Brain pericyte (primary cell): ENCODE measurements at regions not wholly inside any gene's neighbourhood (a gene's known extent, or its start where the extent isn't known, plus 50 kb on each side); places are given as distances from the start of the nearest gene placed in this dataset.

ENCODE experiments used
- DNase-seq: peaks from one replicate; pipeline ENCODE4 v3.0.0-alpha.2; 2012; ENCODE audit warnings: low read depth, low spot score

DNA sequence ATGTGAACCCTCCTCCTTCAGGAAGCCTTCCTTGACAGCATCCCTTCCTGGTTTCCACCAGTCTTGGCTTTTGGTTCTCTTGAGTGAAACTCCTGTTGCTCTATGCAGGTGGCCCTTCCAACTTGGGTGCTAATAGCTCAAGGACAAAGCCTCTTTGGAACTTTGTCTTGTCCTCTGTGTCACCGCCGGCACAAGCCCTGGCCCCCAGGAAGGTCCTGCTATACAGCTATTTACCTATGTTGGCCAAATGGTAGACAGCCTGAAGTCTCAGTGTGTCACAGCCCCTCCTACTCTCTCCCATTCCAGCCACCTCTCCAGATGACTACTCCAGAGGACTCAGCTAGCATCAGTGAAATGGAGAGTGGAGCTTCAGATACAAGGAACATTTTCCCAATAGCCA, 94.7 kb upstream of the ZNF618 start:
- no peak for DNase-seq

GRCh38 chr9:113781896-113782295, 94.2 kb upstream of the ZNF618 start:
- no peak for DNase-seq

- DNase-seq = no peak
These were observed 92.6 kb upstream of the ZNF618 start for GRCh38 chr9:113783475-113783874.

DNA sequence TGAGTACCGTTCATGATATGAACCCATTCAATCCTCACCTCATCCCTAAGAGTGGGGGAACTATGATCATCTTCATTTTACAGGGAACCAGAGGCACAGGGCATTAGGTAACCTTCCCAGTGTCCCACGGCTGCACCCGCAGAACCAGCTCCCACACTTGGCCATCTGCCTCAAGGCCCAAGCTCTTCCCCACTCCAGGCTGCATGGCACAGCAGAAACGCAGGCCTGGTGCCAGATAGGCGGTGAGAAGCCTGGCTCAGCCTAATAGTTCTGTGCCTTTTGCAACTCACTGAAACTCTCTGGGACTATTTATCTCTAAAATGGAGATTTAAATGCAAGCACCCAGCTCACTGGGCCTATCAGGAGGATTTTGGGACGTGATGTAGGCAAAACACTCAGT, 90.8 kb upstream of the ZNF618 start:
- no peak for DNase-seq

GRCh38 chr9:113786071-113786470, 90.0 kb upstream of the ZNF618 start:
- no peak for DNase-seq

- DNase-seq = no peak
These were observed 88.2 kb upstream of the ZNF618 start for GRCh38 chr9:113787871-113788270.

GRCh38 chr9:113788616-113789330, 87.3 kb upstream of the ZNF618 start:
- no peak for DNase-seq

DNA sequence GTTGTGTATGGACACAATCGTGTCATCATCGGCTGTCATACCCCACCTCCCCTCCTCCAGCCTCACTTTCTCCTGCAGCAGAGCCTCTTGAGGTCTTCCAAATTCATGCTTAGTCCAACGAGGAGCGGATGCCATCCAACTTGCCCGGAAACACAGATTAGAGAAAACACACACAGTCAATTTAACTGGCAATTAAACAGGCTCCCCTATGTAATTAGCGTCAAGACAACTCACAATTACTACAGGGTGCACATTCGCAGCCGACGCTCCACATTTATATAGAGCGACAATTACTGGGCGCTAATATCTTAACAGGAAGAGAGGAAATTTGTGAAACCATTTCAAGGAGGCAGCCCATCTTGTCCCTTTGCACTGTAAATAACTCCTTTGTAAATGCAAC, 86.0 kb upstream of the ZNF618 start:
- DNase-seq = no peak

- no peak for DNase-seq
These were observed 82.6 kb upstream of the ZNF618 start for GRCh38 chr9:113793558-113793957.

- no peak for DNase-seq
These were observed 81.4 kb upstream of the ZNF618 start for GRCh38 chr9:113794721-113795120.

DNA sequence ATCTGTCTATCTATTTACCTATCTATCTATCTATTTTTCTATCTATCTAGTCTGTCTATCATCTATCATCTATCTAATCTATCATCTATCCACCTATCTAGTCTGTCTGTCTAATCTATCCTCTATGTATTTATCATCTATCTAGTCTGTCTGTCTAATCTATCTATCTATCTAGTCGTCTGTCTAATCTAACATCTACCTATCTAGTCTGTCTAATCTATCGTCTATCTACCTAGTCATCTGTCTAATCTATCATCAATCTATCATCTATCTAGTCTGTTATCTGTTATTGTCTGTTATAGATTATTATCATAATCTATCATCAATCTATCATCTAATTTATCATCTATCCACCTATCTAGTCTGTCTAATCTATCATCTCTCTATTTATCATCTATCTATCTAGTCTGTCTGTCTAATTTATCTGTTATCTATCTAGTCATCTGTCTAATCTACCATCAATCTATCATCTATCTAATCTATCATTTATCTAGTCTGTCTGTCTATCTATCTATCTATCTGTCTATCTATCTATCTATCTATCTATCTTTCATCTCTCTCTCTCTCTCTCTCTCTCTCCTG, 80.2 kb upstream of the ZNF618 start:
- no peak for DNase-seq

GRCh38 chr9:113796646-113797426, 79.3 kb upstream of the ZNF618 start:
- DNase-seq = no peak

GRCh38 chr9:113798062-113799030, 77.8 kb upstream of the ZNF618 start:
- DNase-seq = no peak

DNA sequence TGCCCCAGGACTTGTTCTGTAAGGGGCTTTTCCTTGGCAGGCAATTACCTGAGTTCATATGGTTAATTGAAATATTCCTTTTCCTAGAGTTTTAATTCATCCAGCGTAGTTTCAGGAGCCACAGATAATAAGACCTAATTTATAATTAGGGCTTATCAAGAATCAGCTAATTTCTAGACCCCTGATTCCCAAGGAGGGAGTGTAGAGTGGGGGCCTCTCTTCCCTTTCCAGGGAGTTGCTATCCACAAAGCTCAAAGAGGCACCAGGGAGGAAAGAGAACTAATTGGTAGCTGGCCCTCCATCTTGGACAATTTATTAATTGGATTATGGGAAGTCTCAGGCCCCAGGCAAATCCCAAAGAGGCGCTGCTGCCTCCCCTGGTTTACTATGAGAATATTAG, 75.8 kb upstream of the ZNF618 start:
- no peak for DNase-seq

DNA sequence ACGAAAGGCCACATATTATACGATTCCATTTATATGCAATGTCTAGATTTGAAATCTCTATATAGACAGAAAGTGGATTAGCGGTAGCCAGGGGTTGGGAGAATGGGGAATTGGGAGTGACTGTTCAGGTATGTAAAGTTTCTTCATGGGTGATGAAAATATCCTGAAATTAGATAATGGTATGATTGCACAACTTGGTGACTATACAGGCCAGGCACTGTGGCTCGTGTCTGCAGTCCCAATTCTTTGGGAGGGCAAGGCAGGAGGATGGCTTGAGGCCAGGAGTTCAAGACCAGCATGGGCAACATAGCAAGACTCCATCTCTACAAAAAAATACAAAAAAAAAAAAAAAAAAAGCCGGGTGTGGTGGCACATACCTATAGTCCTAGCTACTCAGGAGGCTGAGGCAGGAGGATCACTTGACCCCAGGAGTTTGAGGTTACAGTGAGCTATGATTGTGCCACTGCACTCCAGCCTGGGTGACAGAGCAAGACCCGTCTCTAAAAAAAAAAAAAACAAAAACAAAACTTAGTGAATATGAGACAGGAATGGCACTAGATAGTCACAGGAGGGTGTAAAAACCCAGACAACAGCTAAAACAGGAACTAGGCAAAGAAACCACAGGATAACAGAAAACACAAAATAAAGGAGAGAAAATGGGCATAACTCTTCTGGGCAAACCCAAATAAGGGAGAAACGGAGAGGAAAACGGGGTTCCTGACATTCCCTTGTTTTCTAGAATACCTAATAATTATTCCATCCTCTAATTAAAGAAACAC, 72.1 kb upstream of the ZNF618 start:
- no peak for DNase-seq

DNA sequence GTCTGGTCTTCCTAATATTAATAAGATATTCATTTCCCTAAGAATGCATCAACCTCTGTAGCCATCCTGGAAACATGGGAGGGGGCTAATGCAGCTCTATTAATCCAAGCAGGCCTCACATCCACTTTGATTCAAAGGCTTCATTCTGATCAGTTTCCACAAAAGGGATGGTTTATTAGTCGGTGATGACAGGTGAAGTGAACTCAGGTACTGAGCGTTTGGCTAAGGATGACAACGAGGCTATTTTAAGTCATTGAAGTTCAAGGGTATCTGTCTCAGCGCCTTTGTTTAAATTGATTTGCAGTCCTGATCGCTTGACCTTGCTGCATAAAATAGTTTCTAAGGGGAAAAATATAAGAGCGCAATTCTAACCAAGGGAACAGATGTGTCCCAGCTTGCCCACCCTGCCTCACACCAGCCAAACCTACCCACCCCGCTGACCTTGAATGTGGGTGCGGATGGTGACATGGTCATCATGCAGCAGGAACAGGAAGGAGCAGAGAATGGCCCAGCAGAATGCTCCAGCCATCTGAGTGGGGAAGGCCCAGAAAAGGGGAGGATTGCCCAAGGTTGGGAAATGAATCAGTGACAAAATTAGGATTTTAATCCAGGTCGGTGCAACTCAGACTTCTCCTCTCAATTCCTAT, 70.5 kb upstream of the ZNF618 start:
- no peak for DNase-seq

DNA sequence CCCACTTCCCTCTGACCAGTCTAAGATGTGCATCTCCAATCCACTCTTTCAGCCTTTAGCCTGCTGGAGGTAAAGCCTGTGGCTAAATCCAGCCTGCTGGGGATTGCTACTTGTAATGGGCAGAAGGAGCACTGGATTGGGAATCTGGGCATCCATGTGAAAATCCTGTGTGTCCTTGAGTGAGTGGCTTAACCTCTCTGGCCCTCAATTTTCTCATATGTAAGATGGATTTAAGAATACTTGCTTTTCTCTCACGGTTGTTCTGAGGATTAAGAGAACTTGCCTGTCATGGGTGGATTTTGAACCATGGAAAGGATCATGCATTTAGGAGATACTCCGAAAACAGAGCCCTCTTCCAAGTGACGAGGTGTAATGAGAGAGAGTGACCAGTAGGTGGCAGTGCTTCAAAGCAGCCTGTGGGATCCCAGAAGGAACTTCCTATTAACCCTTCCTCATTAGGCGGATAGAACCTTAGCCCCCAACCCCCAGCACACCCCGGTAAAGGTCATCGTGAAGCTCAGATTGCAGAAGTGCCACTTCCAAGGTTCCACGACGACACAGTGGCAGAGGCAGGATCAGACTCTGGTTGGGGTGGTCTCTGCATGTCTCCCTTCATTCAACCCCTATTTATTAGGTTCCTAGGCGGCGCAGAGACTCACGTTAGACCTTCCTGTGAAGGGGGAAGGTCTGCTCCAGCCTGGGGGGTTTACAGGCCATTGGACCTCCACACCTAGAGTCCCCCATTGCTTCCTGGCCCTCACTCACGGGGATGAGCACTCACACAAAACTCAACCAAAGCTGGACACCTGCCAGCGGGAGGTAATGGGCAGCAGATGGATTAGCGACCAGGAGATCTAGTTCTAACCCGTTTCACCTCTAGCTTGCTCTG, 68.7 kb upstream of the ZNF618 start:
- peak; percentile 16 for DNase-seq

GRCh38 chr9:113808391-113809358, 67.4 kb upstream of the ZNF618 start:
- DNase-seq = peak; percentile 27
